Lower leg skin (tissue), 4 donors: ENCODE measurements at regions not wholly inside any gene's neighbourhood (a gene's known extent, or its start where the extent isn't known, plus 50 kb on each side); places are given as distances from the start of the nearest gene placed in this dataset.

Source experiments
- DNase-seq, 2 donors: peaks; one replicate each; pipeline ENCODE4 v3.0.0-alpha.2; 2019; ENCODE audit warnings: low spot score in 2 of 2
- H3K4me3 ChIP-seq: fragments of 200-600 bp; sonication (generic); 2 replicates; pipeline ENCODE4 v1.5.1; 2017; ENCODE audit warnings: mild to moderate bottlenecking, low read depth; ENCODE audit not compliant: poor library complexity, severe bottlenecking
- POLR2A ChIP-seq, 2 donors: fragments of 450-650 bp; IDR thresholded peaks; one replicate each; pipeline ENCODE4 v1.6.1; 2016 to 2017; ENCODE audit warnings: antibody characterized with exemption in 2 of 2, mild to moderate bottlenecking in 1 of 2, moderate library complexity in 1 of 2
- WGBS, 2 donors: methylation state at CpG; one replicate each; pipeline ENCODE4 v1.1.5; 2018; 5-methylcytosine and 5-hydroxymethylcytosine counted together
- intact Hi-C: fragments of 100-400 bp; cut with DNase I; formaldehyde crosslinking; loops from one replicate; pipeline ENCODE4 v1.15.0; 2023; ENCODE audit warnings: low total_unique reads
- TF ChIP-seq, protein P1 (sequence below), 3 donors: fragments of 450-650 bp; IDR thresholded peaks; one replicate each; pipeline ENCODE4 v1.5.1; 2016; ENCODE audit warnings: antibody characterized with exemption in 3 of 3, mild to moderate bottlenecking in 3 of 3, moderate library complexity in 2 of 3

- intact Hi-C loops, result no loop called here
- WGBS, 2 donors, result 88 to 93% methylated on average over 3 of the region's 3 CpGs
- no peak for TF ChIP-seq POLR2A (IDR thresholded peaks at IDR 0.05)
- TF ChIP-seq, protein P1, sequence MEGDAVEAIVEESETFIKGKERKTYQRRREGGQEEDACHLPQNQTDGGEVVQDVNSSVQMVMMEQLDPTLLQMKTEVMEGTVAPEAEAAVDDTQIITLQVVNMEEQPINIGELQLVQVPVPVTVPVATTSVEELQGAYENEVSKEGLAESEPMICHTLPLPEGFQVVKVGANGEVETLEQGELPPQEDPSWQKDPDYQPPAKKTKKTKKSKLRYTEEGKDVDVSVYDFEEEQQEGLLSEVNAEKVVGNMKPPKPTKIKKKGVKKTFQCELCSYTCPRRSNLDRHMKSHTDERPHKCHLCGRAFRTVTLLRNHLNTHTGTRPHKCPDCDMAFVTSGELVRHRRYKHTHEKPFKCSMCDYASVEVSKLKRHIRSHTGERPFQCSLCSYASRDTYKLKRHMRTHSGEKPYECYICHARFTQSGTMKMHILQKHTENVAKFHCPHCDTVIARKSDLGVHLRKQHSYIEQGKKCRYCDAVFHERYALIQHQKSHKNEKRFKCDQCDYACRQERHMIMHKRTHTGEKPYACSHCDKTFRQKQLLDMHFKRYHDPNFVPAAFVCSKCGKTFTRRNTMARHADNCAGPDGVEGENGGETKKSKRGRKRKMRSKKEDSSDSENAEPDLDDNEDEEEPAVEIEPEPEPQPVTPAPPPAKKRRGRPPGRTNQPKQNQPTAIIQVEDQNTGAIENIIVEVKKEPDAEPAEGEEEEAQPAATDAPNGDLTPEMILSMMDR (IDR thresholded peaks at IDR 0.05), result no peak
- no peak overlapping the region for H3K4me3 ChIP-seq
- no peak for DNase-seq
These were observed 206.8 kb upstream of the MON1B start for GRCh38 chr16:76984196-76984595.

GRCh38 chr16:76985392-76986045, 205.5 kb upstream of the MON1B start:
- TF ChIP-seq, protein P1 (IDR thresholded peaks at IDR 0.05), result no peak
- no peak for TF ChIP-seq POLR2A (IDR thresholded peaks at IDR 0.05)
- intact Hi-C loops, result no loop called here
- H3K4me3 ChIP-seq, result no peak overlapping the region
- WGBS, 2 donors, result 32 to 35% methylated on average over 4 of the region's 4 CpGs
- DNase-seq, result no peak

DNA sequence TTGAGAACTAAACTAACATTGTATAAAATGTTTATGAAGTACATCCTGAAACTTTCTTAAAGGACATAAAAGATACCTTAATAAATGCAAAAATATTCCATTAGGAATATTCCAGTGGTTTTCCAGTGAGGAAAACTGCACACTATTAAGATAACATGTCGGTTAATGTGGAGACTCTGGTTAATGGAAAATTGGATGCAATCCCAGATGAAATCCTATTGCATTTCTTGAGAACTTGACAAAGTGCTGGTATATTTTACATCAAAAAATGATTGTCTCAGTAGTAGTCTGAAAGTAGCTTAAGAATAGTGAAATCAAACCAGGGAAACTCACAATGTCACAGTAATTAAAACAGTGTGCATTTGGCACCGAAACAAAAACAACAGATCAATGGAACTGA, 202.5 kb upstream of the MON1B start:
- no peak for TF ChIP-seq POLR2A (IDR thresholded peaks at IDR 0.05)
- TF ChIP-seq, protein P1 (IDR thresholded peaks at IDR 0.05), result no peak
- WGBS, 2 donors, result 66 to 73% methylated on average over 2 of the region's 2 CpGs
- DNase-seq, result no peak
- intact Hi-C loops, result no loop called here
- H3K4me3 ChIP-seq, result no peak overlapping the region

- intact Hi-C loops, result no loop called here
- H3K4me3 ChIP-seq, result no peak overlapping the region
- WGBS, 2 donors, result 74 to 78% methylated on average over 4 of the region's 4 CpGs
- DNase-seq, result no peak
- TF ChIP-seq POLR2A (IDR thresholded peaks at IDR 0.05), result no peak
- TF ChIP-seq, protein P1 (IDR thresholded peaks at IDR 0.05), result no peak
These were observed 188.3 kb upstream of the MON1B start for GRCh38 chr16:77002644-77003043.

GRCh38 chr16:77009453-77009852, 181.5 kb upstream of the MON1B start:
- intact Hi-C loops, result no loop called here
- 54 to 61% methylated on average over 6 of the region's 6 CpGs for WGBS, 2 donors
- no peak for TF ChIP-seq POLR2A (IDR thresholded peaks at IDR 0.05)
- TF ChIP-seq, protein P1 (IDR thresholded peaks at IDR 0.05), result no peak
- no peak overlapping the region for H3K4me3 ChIP-seq
- DNase-seq, result no peak

DNA sequence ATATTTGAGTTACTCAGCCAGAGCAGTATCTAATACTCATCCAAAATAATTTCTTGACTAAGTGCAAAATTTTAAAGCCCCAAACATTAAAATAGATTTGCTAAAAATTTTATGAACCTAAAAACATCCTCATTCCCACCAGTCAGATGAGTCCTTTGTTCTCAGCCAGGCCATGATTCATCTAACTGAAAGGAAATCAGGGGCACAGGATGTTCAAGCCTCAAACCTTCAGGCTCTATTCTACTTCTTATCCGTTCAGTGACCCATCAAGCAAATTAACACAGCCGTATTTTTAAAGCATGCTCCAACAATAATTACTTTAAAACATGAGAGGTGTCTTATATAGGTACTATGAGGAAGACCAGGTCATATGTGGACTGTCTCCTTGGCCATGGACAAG, 176.5 kb upstream of the MON1B start:
- WGBS, 2 donors, result 64 to 71% methylated on average over 2 of the region's 2 CpGs

More for the DNA sequence above, 176.5 kb upstream of the MON1B start:
- no peak overlapping the region for H3K4me3 ChIP-seq
- no peak for DNase-seq
- no peak for TF ChIP-seq POLR2A (IDR thresholded peaks at IDR 0.05)
- TF ChIP-seq, protein P1 (IDR thresholded peaks at IDR 0.05), result no peak
- intact Hi-C loops, result no loop called here
